GM18507 (cell line): ENCODE measurements at regions not wholly inside any gene's neighbourhood (a gene's known extent, or its start where the extent isn't known, plus 50 kb on each side); places are given as distances from the start of the nearest gene placed in this dataset.

Experiments used
- DNase-seq: peaks from one replicate; pipeline ENCODE4 v3.0.0; 2011; ENCODE audit warnings: low read depth; ENCODE audit not compliant: insufficient read length; ENCODE audit errors: extremely low spot score
- FAIRE-seq: peaks from 2 replicates; lab custom pipeline; 2011; peaks lifted over from hg19 to GRCh38; lab: Jason Lieb, UNC

DNA sequence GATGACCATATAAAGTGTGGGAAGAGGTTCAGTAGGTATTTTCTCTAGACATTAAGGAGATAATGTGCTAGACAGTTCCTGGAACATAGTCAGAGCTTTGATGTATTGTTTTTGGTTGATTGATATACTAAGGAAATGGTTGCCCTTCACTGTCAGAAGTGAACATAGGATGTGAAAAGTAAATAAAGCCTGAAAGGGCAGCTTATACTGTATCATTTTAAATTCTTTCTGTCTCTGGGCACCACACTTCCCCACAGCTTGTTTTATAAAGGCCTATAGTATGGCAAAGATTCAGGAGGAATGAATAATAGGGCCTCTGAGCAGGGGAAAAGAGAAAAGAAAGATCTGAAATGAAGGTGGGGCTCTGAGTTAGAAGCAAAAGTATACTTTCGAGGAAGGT, 72.7 kb upstream of the ITPRID2 start:
- FAIRE-seq, result no peak
- no peak for DNase-seq

DNA sequence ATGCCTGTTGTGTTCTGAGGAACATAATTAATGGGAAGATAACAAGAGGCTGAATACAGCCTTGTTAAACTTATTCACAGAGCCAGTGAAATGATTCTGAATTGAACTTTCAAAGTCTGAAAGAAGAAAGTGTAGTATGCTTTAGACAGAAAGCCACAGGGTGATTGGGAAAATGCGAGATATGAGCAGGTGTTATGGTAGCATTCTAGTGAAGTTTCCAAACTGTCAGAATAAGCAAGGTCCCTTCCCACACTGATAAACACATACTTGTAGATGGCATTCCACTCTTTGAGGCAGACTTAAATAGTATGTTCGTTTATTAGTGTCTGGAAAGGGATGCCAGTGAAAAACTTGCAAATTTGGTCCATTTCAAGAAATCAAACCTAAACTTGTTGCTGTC, 70.5 kb upstream of the ITPRID2 start:
- no peak for DNase-seq
- no peak for FAIRE-seq

DNA sequence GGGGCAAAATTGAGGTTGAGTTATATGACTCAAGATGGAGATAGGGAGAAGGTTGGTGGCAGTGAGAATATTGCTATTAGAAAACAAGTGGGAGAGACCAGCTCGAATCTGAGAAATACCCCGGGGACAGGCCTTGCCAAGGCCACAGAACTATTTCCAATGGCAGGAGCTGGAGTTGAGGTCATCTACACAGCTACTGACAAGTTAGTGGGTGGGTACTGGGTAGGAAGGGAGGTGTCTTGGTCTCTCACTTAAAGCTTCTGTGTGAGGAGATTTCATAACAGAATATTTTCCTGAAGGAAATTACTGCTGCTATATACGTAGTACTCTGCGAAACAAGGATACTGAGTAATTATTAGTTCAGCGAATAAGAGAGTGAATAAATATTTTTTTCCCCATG, 69.4 kb upstream of the ITPRID2 start:
- FAIRE-seq (no peak), DNase-seq (no peak)

DNA sequence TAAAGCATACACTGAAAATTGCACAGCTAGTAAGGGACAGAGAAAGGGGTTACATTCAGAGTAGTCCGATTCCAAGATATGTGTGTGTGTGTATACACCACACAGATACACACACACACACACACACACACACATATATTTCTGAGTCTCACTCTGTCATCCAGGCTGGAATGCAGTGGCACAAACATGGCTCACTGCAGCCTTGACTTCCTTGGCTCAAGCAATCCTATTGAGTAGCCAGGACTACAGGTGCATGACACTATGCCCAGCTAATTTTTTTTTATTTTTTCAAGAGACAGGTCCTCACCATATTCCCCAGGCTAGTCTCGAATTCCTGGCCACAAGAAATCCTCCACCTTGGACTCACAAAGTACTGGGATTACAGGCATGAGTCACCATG, 68.1 kb upstream of the ITPRID2 start:
- no peak for DNase-seq
- no peak for FAIRE-seq

DNA sequence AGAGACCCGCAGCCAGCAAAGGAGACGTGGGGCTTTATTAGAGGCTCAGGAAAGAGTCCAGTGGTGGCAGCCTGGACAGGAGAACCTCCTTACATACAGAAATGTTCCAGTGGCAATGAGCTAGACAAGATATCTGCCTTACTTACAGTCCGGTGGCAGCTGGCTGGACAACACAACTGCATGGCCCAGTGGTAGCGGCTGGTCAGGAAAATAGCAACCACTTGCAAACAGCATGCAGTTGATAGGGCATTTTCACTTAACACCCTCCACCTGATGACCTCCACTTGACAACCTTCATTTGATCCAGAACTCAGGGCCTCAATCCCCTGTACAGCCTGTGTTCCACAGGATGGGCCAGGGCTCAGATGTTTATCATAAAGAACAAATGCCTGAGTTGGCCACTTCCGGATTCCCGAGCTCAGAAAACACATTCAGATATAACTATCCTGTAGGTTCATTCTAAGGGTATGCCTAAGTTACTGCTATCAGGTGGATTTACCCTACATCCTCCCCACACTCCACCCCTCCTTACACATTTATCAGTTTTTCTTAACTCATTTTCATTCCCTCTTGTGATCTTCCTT, 63.3 kb upstream of the ITPRID2 start:
- no peak for FAIRE-seq

DNA sequence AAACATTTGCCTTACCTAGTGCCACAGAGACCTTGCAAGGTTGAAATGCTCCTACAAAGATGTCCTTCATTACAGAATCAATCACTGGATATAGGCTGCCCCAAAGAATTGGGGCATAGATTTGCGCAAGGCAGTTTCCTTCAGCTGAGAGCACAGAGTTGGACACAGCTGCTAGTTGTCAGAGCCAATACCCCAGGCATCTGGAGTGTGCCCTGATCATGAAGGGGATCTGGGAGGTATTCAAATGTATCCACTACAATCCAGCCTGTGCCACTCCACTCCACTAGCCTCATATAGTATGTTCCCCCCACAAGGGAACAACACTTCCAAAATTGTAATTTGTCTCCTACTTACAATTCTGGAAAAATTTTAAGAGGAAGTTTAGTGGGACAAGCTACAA, 62.3 kb upstream of the ITPRID2 start:
- DNase-seq, result no peak
- no peak for FAIRE-seq

More for the DNA sequence above, 63.3 kb upstream of the ITPRID2 start:
- DNase-seq, result no peak

DNA sequence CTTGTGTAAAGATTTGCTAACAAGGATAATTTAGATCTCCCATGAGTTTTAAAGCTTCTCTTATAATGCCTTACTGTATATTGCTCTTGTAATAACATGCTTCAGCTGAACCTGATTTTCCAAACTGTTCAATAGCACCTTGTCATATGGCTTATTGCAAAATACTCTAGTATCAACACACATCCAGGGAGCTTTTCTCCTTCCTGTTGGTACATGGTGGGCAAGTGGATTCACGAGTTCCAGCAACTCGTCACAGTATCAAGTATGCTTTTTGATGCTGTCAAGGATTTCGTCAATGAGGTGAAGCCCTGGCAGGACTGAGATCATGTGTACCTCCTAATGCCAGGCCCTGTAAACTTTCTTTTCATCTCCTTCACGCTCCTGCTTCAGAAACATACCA, 59.5 kb upstream of the ITPRID2 start:
- DNase-seq (no peak), FAIRE-seq (no peak)

DNA sequence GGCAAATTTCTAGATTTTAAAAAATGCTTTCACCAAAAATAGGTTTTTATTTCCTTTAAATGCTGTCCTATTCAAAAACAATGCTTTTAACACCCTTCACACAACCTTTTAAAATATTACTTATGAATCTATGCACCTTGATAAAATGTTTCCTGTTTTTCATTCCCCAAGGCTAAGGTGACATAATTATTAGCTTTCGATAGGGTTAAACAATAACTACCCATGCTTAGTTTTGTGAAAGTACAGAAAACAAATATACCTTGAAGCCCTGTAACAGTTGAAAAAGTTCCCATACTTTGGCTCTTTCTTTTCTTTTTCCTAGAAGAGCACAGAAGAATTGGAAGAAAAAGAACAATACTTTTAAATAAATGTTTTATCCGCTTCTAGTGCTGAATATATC, 54.9 kb upstream of the ITPRID2 start:
- DNase-seq (no peak), FAIRE-seq (peak; percentile 85)

DNA sequence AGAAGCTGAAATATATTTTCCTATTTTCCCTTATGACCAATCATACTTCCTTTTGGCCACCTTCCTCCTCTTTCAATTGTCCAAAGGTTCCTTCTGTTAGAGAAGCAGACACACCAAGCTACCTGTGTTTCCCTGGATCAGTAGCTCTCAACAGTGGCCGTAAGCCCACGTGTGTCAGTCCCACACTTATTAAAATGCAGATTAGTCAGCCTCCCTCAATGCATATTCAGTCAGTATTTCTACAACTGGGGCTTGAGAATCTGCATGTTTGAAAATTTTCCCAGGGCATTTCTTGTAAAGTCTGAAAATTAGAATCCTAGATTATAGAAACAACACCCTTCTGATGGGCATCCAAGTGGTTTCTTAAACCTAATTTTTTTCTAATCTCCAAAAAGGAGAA, 54.0 kb upstream of the ITPRID2 start:
- no peak for FAIRE-seq
- DNase-seq, result no peak

DNA sequence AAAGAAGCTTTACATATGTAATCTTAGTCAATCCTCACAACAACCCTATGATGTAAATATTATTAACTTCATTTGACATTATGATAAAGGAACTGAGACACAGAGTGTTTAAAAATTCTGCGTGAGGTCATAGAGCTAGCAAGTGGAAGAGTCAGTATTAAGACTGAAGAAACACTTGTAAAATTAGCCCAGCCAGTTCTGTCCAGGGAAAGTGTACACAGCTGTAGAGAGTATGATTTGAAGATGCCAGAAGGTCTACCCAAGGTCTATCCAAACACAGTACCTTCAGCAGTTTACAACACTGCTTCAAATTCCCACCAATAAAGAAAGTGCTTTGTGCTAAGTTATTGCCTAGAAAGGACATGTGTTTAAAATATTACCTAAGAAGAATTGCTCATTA, 51.7 kb upstream of the ITPRID2 start:
- FAIRE-seq, result no peak
- DNase-seq, result no peak

DNA sequence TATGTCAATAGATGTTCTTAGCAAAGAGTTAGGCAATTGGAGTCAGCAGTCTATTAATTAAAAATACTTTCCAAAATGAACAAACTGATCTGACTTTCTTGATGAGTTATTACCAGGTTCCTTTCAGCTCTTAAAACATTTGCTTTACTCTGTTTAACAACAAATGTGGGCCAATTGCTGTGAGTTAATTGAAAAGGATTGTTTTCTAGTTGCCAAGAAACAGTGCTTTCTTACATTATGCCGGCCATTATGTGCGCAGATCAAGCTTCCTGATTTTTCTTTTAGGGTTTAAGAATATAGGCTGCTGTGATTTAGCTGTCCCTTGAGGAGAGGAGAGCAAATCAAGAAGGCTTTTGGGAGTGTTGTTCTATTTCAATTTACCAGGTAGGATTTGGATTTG, 50.5 kb upstream of the ITPRID2 start:
- FAIRE-seq (no peak), DNase-seq (no peak)
